Cerebellar cortex (tissue), 1 donor: ENCODE measurements at regions not wholly inside any gene's neighbourhood (a gene's known extent, or its start where the extent isn't known, plus 50 kb on each side); places are given as distances from the start of the nearest gene placed in this dataset.

Experiments
- DNase-seq: peaks from one replicate; pipeline ENCODE4 v3.0.0-alpha.2; 2015; ENCODE audit warnings: low spot score

DNA sequence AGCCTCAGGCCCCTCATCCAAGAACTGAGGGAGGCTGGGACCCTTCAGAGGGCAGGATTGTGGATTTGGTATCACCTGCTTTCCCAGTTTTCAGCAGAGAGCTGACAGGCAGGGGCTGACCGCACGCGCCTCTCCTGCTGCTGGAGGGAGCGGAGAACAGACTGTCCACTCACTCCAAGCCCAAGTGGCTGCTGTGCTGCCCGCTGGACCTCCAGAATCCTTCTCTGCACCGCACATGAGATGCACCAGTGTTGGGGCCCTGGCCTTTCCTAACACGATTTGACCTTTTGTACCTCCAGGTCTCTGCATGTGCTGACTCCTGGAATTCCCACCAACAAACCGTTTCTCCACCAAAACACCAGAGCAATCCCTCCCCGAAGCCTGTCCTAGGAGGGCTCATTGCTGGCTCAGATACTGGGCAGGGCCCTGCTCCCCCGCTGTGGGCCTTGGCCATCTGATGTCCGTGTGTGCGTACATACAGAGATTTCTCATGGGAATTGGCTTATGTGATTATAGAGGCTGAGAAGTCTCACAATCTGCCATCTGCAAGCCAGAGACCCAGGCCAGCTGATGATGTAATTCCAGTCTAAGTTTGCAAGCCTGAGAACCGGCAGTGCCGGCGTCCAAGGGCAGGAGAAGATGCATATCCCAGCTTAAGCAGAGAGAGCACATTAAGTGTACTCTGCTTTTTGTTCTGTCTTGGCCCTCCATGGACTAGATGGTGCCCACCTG lies 141.7 kb downstream of the GADD45G start:
- DNase-seq, result no peak

- no peak for DNase-seq
These were observed 142.8 kb downstream of the GADD45G start for GRCh38 chr9:89747596-89747995.

GRCh38 chr9:89748021-89748670 lies 143.3 kb downstream of the GADD45G start:
- no peak for DNase-seq

- DNase-seq, result no peak
These were observed 144.2 kb downstream of the GADD45G start for GRCh38 chr9:89748831-89749499.

DNA sequence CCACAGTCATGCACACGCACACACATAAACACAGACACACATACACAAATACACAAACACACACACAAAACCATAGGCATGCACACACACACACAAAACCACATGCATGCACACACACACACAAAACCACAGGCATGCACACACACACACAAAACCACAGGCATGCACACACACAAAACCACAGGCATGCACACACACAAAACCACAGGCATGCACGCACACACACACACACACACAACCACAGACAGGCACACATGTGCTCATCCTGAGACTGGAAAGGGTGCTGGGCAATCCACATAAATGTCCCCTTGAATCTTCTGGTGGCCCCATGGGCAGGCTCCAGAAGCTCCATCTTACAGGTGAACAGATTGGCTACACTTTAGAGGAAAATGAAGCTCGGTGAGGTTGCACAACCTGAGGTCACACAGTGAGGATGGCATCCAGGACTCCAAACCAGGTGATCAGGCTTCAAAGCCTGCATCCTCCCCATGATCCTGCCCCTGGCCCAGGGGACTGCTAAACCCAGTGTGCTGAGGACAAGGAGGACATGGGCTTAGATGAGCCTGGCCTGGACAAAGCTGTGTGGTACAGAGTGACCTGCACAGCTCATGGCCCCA lies 144.8 kb downstream of the GADD45G start:
- DNase-seq, result no peak

DNA sequence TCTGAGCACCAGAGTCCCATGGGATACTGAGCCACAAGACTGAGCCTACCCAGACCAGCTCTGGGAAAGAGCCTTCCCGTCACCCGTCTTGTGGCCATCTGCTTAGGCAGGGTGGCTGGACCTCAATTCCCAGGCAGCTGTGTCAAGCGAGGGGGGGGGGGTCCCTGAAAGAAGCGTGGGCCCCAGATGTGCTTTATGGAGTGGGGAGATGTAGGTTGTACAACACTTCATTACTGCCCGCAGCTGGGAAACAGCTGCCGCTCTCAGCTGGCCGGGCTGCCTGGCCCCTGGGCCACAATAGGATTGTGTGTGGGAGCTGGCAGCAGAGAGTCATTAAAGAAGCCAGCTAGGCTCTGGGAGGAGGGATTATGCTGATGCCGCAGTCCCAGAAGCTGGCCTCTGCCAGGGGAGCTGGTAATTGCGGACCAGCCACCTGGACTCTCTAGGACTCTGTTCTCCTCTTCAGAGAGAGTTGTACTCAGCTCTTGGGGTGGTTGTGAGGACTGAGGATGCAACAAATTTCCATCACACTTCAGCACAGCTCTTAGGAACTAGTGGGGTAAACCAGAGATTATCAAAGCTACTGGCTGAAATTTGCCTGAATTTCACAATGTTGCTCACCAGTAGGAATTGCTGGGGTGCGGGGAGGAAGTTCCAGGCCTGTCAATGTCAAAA lies 145.4 kb downstream of the GADD45G start:
- DNase-seq, result no peak

GRCh38 chr9:89751079-89751825 lies 146.4 kb downstream of the GADD45G start:
- no peak for DNase-seq

GRCh38 chr9:89752154-89752553 lies 147.3 kb downstream of the GADD45G start:
- DNase-seq, result no peak

- no peak for DNase-seq
These were observed 148.8 kb downstream of the GADD45G start for GRCh38 chr9:89753472-89754055.

DNA sequence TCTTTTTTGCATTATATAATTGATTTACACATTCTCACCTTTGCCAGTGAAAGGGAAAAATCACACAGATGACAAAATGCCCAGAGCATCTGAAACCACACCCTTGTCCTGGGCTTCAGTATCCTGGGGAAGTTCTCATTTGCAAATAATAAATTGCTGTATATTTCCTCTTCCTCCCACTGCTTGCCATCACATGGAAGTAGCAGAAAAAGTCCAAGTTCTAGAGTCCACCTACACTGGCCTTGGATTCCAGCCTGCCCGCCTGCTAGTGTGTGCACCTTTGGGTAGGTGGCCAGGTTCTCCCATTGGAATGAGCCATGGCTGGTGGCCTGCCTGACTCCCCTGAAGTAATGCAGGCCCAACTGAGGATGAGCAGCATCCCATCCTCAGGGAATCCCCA lies 149.4 kb downstream of the GADD45G start:
- DNase-seq, result no peak

- DNase-seq, result no peak
These were observed 151.0 kb downstream of the GADD45G start for GRCh38 chr9:89755821-89756220.

DNA sequence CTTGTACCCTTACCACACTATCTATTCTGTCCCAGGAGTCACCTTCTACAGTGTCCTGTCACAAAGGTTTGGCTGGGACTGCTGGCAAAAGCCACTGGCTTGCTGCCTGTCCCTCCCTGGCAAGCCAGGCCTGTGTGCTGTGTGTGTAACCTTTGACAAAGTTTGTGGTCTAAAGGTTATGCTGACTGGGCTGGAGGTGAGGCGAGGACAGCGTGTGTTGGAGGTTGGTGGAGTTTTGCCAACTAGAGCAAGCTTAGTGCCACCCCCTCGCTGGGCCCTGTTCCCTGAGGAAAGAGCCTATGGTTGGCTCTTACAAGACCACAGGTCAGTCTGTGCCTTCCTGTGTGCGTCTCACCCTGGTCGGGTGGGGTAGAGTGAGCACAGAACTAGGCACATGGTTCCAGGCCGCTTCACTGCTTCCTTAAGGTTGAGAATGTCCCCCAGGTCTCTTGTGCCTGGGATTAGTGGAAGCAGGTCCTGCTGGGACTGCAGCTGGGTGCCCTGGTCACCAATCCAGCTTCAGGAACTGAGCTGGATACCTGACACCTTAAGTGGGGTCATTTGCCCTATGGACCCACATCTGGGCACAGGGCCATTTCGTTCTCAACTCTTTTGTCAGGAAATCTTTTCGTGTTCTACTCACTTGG lies 152.2 kb downstream of the GADD45G start:
- no peak for DNase-seq

- DNase-seq, result no peak
These were observed 153.1 kb downstream of the GADD45G start for GRCh38 chr9:89757776-89758528.

DNA sequence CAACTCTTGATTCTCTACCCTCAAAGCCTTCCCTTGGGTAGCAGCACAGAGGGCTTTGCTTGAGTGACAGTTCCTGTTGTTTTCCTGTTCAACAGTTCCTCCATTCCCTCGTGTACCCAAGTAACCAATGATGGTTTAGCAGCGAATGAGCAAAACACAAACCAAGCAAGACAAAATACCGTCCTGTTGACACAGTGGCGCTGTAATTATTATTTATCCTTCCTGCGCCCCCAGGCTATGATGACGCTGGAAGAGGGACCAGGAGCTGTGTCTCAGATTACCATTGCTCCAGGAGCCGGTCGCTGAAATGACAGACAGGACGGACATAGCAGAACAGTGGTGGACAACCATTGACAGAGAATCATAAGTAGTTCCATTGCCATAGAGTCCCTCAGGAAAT lies 154.8 kb downstream of the GADD45G start:
- DNase-seq, result no peak

DNA sequence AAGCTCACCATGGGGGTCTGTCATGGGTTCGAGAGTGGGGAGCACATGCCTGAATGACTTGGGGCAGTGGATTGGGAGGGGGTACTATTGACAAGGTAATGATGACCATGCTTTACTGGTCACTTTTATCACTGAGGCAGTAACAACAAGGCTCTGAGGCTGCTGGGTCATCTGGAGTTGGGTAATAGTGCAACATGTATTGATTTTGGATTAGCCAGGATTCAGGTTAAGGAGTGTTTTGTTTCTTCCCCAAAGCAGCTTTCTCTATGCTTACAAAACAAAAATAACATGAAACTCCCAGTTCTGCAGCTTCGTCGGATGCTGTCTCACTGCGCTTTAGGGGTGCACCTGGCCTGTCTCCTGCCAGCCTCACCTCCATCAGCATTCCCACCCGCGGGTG lies 155.3 kb downstream of the GADD45G start:
- DNase-seq, result no peak

GRCh38 chr9:89764217-89764616 lies 159.4 kb downstream of the GADD45G start:
- no peak for DNase-seq

DNA sequence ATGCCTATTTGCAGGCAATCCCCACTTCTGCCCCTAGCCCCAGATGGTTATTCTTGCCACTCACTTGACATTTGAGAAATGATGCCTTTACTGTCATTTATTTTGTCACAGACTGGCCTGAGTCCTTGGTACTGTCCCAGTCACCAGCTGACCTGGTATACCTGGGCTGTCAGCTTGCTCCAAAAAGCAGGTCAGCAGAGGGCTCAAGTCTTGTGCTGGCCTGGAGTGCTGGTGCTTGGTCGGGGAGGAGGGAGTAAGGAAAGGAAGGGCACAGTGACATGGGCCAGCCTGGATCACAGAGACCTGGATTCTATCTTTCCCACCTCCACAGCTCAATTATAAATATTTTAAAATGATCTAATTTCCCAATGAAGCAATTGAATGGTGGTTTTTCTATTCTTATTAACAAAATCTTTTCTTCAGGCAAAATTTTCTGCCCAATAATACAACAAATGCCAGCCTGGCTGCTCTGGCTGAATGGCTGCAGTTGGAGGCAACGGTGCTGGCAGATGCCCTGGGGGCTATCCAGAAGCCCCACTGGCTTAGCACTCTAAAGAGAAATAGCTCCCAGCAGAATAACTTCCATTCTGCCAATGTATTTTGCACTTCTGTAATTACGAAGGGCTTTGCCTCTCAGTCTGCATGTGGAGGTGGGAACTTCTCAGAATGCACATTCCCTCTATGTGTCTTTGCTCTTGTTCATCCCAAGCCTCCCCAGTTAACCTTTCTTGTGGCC lies 160.6 kb downstream of the GADD45G start:
- DNase-seq, result peak; percentile 67

GRCh38 chr9:89766991-89767390 lies 162.2 kb downstream of the GADD45G start:
- no peak for DNase-seq

DNA sequence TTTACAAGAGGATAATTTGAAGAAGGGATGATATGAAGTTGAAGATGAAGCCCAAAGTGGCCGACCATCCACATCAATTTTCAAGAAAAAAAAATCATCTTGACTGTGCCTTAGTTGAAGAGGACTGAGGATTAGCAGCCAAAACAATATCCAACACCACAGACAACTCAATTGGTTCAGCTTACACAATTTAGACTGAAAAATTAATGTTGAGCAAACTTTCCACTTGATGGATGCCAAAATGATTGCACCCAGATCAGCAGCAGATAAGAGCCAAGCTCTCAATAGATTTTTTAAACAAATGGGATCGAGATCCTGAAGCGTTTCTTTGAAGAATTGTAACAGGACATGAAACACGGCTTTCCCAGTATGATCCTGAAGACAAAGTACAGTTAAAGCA lies 163.2 kb downstream of the GADD45G start:
- no peak for DNase-seq
